Fibroblast of mammary gland (primary cell): ENCODE measurements at regions not wholly inside any gene's neighbourhood (a gene's known extent, or its start where the extent isn't known, plus 50 kb on each side); places are given as distances from the start of the nearest gene placed in this dataset.

ENCODE experiments used
- DNase-seq: peaks from one replicate; pipeline ENCODE4 v3.0.0-alpha.2; 2010; ENCODE audit warnings: low read depth
- H3K4me3 ChIP-seq: 2 replicates; pipeline ENCODE4 v1.5.1; 2011; ENCODE audit warnings: low read depth, mild to moderate bottlenecking, low read length, moderate library complexity; ENCODE audit not compliant: control insufficient read depth
- CTCF ChIP-seq: conservative IDR thresholded peaks from 2 replicates; pipeline ENCODE4 v1.5.1; 2011; ENCODE audit warnings: low read depth, low read length, inconsistent platforms; ENCODE audit not compliant: control insufficient read depth, insufficient read depth

DNA sequence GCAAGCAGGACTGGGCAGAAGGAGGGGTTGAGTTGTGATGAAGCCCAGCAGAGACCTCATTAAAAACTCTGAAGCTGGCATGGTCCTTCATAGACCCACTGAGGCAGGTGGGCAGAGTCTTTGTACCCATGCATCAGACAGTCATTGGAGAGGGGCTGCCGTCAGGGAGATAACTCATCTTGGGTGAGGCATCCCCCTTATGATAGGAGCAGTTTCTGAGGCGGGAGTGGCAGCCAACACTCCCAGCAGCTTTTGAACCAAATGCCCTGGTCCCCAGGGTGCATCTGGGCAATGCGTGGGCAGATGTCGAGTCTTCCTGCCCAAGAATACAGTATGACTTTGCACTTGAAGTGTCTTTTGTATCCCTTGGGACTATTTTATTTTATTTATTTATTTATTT is 68.1 kb downstream of the HTR5A start:
- no peak for DNase-seq
- H3K4me3 ChIP-seq: no peak overlapping the region
- no peak for TF ChIP-seq CTCF

GRCh38 chr7:155141562-155141961 is 71.4 kb downstream of the HTR5A start:
- no peak for TF ChIP-seq CTCF
- H3K4me3 ChIP-seq: no peak overlapping the region
- no peak for DNase-seq

- TF ChIP-seq CTCF: no peak
- H3K4me3 ChIP-seq: no peak overlapping the region
- DNase-seq: no peak
These were observed 73.3 kb downstream of the HTR5A start for GRCh38 chr7:155143381-155143780.

DNA sequence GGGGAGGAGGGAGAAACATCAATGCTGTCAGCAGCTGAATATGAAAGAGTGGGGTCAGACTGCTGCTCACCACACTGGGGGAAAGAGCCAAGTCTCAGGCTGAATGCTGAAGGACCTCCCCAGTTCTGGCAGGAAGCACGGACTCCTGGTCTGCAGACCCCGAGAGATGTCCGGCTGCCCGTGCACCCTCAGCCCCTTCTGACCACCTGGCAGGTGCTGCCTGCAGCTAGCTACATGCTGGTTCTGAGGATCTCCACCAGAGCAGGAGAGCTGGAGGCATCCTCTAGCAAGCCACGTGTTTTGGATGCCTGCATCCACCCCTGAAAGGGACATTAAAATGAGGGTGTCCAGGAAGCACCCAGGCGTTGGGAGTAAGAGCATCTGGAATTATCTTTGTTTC is 74.2 kb downstream of the HTR5A start:
- no peak for TF ChIP-seq CTCF
- DNase-seq: no peak
- H3K4me3 ChIP-seq: no peak overlapping the region

GRCh38 chr7:155145477-155146255 is 75.5 kb downstream of the HTR5A start:
- DNase-seq: no peak
- H3K4me3 ChIP-seq: no peak overlapping the region
- TF ChIP-seq CTCF: no peak

- DNase-seq: no peak
- H3K4me3 ChIP-seq: no peak overlapping the region
- no peak for TF ChIP-seq CTCF
These were observed 77.0 kb downstream of the HTR5A start for GRCh38 chr7:155147172-155147571.

- no peak for DNase-seq
- H3K4me3 ChIP-seq: no peak overlapping the region
These were observed 77.5 kb downstream of the HTR5A start for GRCh38 chr7:155147624-155148023.

More at GRCh38 chr7:155147624-155148023, 77.5 kb downstream of the HTR5A start:
- no peak for TF ChIP-seq CTCF
